ENCODE measurements at regions not wholly inside any gene's neighbourhood (a gene's known extent, or its start where the extent isn't known, plus 50 kb on each side); places are given as distances from the start of the nearest gene placed in this dataset.

DNA sequence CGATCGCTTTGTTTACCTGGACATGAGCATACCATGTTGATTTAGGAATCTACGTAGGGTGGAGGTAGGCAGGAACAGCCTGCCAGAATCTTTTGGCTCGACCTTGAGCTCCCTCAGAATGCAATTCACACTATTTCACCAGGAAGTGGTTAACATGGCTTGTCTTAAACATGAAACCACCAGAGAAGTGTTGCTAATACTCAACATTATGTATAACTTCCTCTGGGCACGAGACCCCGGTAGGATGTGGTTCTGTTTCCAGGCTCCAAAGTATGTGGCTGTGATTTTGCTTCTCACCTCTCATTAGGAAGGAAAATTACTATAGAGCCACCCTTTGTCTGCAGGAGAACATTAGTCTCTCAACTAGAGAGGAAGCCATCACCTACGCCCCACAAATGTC lies 59.0 kb upstream of the VCX3B start:
- TF ChIP-seq CTCF (IDR thresholded peaks at IDR 0.05; ENCODE audit: poor library complexity) (no peak), EZH2phosphoT487 (IDR thresholded peaks at IDR 0.05; ENCODE audit: low read depth, severe bottlenecking, unreplicated experiment) (no peak)
